WTC11 (cell line): ENCODE measurements at regions not wholly inside any gene's neighbourhood (a gene's known extent, or its start where the extent isn't known, plus 50 kb on each side); places are given as distances from the start of the nearest gene placed in this dataset.
"Not testable (repeated sequence)": the region's sequence is repeated elsewhere in the genome, so short reads cannot be mapped to it uniquely, and the experiment has no call there.

Experiments used
- ATAC-seq: fragments of 200-7000 bp; cut with Tn5 transposase; 2 replicates; pipeline ENCODE4 v1.10.0; 2021; ENCODE audit warnings: mild to moderate bottlenecking, moderate library complexity
- CTCF ChIA-PET: fragments of 300-600 bp; sonication (Branson Sonifier 250); formaldehyde crosslinking; loops from one replicate; lab custom pipeline; 2021; ENCODE audit warnings: antibody characterized with exemption; lab: Charles Lee
- POLR2A ChIA-PET: fragments of 350-600 bp; sonication (Branson Sonifier 250); formaldehyde crosslinking; loops from one replicate; lab custom pipeline; 2021; ENCODE audit warnings: antibody characterized with exemption; lab: Charles Lee
- DNase-seq: peaks from one replicate; pipeline ENCODE4 v3.0.0; 2021; ENCODE audit warnings: low spot score
- H3K27ac Mint-ChIP-seq: 2 replicates; pipeline ENCODE4 v1.8.0; 2021; ENCODE audit warnings: mixed read lengths
- H3K27me3 Mint-ChIP-seq: 2 replicates; pipeline ENCODE4 v1.8.0; 2021; ENCODE audit warnings: low read depth, mild to moderate bottlenecking, moderate library complexity, mixed read lengths
- H3K36me3 Mint-ChIP-seq: 2 replicates; pipeline ENCODE4 v1.8.0; 2021; ENCODE audit warnings: mixed read lengths
- H3K4me1 Mint-ChIP-seq: 2 replicates; pipeline ENCODE4 v1.8.0; 2022; ENCODE audit warnings: mixed read lengths
- H3K4me3 Mint-ChIP-seq: 2 replicates; pipeline ENCODE4 v1.8.0; 2021; ENCODE audit warnings: mild to moderate bottlenecking, moderate library complexity, mixed read lengths
- H3K9me3 Mint-ChIP-seq: 2 replicates; pipeline ENCODE4 v1.8.0; 2021; ENCODE audit warnings: mixed read lengths
- CTCF ChIP-seq: fragments of 200-600 bp; IDR thresholded peaks from 2 replicates; pipeline ENCODE4 v1.8.0; 2022; ENCODE audit warnings: antibody characterized with exemption
- IRF1 ChIP-seq: sonication (generic); formaldehyde crosslinking; IDR thresholded peaks from 2 replicates; pipeline ENCODE4 v1.8.0; 2023; ENCODE audit warnings: missing genetic modification reagents
- IRF2 ChIP-seq: sonication (generic); formaldehyde crosslinking; IDR thresholded peaks from 2 replicates; pipeline ENCODE4 v1.8.0; 2022; ENCODE audit warnings: low read depth, missing genetic modification reagents, borderline replicate concordance
- NR1H2 ChIP-seq: sonication (generic); formaldehyde crosslinking; IDR thresholded peaks from 2 replicates; pipeline ENCODE4 v1.9.0; 2021; ENCODE audit warnings: mild to moderate bottlenecking, moderate library complexity, missing genetic modification reagents
- SMAD3 ChIP-seq: sonication (generic); formaldehyde crosslinking; IDR thresholded peaks from 2 replicates; pipeline ENCODE4 v1.8.0; 2022; ENCODE audit warnings: missing genetic modification reagents, mild to moderate bottlenecking, borderline replicate concordance
- ZNF121 ChIP-seq: sonication (generic); formaldehyde crosslinking; IDR thresholded peaks from 2 replicates; pipeline ENCODE4 v1.8.0; 2023; ENCODE audit warnings: missing genetic modification reagents
- ZNF138 ChIP-seq: sonication (generic); formaldehyde crosslinking; conservative IDR thresholded peaks from 2 replicates; pipeline ENCODE4 v1.8.1; 2022; ENCODE audit warnings: mild to moderate bottlenecking, moderate library complexity, missing genetic modification reagents
- ZNF423 ChIP-seq: fragments of 250-450 bp; sonication (Bioruptor Pico); IDR thresholded peaks from 2 replicates; pipeline ENCODE4 v2.1.2; 2022; ENCODE audit warnings: mild to moderate bottlenecking, moderate library complexity
- TF ChIP-seq, protein P1 (sequence below): sonication (generic); formaldehyde crosslinking; conservative IDR thresholded peaks from 2 replicates; pipeline ENCODE4 v1.8.1; 2022; ENCODE audit warnings: mild to moderate bottlenecking, missing genetic modification reagents
- TF ChIP-seq, protein P2 (sequence below): fragments of 250-450 bp; sonication (Bioruptor Pico); IDR thresholded peaks from 2 replicates; pipeline ENCODE4 v1.8.0; 2021; ENCODE audit warnings: mild to moderate bottlenecking
- TF ChIP-seq, protein P3 (sequence below): sonication (generic); formaldehyde crosslinking; IDR thresholded peaks from 2 replicates; pipeline ENCODE4 v1.8.0; 2023; ENCODE audit warnings: missing genetic modification reagents, mild to moderate bottlenecking, borderline replicate concordance
- TF ChIP-seq, protein P4 (sequence below): sonication (generic); formaldehyde crosslinking; IDR thresholded peaks from 2 replicates; pipeline ENCODE4 v1.8.0; 2022; ENCODE audit warnings: mild to moderate bottlenecking, missing genetic modification reagents

- Mint-ChIP-seq H3K27ac (no peak overlapping the region), H3K9me3 (0 out of 2 replicates have a peak, but pooled peaks cover 6% of the 10 kb centered on the region), H3K4me1 (no peaks in the 10 kb centered on the region), H3K4me3 (no peak overlapping the region), H3K27me3 (peaks cover 35% of the 10 kb centered on the region), H3K36me3 (no peaks in the 10 kb centered on the region)
- ATAC-seq (peak; percentile 100), DNase-seq (peak; percentile 37)
- TF ChIP-seq ZNF121 (CRISPR knock-in tag) (no peak), ZNF423 (CRISPR knock-in tag) (no peak), ZNF138 (CRISPR knock-in tag) (no peak)
- TF ChIP-seq, protein P1, sequence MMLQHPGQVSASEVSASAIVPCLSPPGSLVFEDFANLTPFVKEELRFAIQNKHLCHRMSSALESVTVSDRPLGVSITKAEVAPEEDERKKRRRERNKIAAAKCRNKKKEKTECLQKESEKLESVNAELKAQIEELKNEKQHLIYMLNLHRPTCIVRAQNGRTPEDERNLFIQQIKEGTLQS (CRISPR knock-in tag), result no peak
- CTCF ChIA-PET, result interaction anchor here (0.5 to 1.6 kb wide), 7 partner anchors 9 to 463 kb away, joined by 3 to 28 read pairs (median 4); no protein-coding TSS in a partner anchor
- POLR2A ChIA-PET, result no interaction called here
Measured at GRCh38 chr4:82275431-82276331, 98.1 kb downstream of the HNRNPD start.

GRCh38 chr4:82274700-82275099, 99.1 kb downstream of the HNRNPD start:
- H3K4me3 Mint-ChIP-seq, ATAC-seq, H3K4me1 Mint-ChIP-seq, H3K36me3 Mint-ChIP-seq, H3K27ac Mint-ChIP-seq, H3K9me3 Mint-ChIP-seq, DNase-seq, CTCF ChIA-PET: not testable (repeated sequence)
- POLR2A ChIA-PET, result interaction anchor here (0.6 kb wide), 1 partner anchor 842 kb away, joined by 3 read pairs; no protein-coding TSS in a partner anchor
- peaks cover 35% of the 10 kb centered on the region for H3K27me3 Mint-ChIP-seq

DNA sequence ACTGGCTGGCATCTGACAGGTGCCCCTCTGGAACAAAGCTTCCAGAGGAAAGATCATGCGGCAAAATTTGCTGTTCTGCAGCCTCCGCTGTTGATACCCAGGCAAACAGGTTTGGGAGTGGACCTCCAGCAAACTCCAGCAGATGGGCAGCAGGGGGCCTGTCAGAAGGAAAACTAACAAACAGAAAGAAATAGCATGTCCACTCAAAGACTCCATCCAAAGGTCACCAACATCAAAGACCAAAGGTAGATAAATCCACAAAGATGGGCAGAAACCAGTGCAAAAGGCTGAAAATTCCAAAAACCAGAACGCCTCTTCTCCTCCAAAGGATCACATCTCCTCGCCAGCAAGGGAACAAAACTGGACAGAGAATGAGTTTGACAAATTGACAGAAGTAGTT, 101.3 kb downstream of the HNRNPD start:
- H3K27ac Mint-ChIP-seq, H3K4me3 Mint-ChIP-seq, DNase-seq, H3K36me3 Mint-ChIP-seq, ATAC-seq, H3K9me3 Mint-ChIP-seq, POLR2A ChIA-PET: not testable (repeated sequence)
- Mint-ChIP-seq H3K27me3 (peaks cover 25% of the 10 kb centered on the region), H3K4me1 (peaks cover 11% of the 10 kb centered on the region)
- CTCF ChIA-PET, result interaction anchor here (1.2 to 6.5 kb wide), 2 partner anchors 12 to 88 kb away, joined by 3 to 101 read pairs; no protein-coding TSS in a partner anchor

GRCh38 chr4:82271915-82272480, 101.8 kb downstream of the HNRNPD start:
- H3K27ac Mint-ChIP-seq, H3K4me3 Mint-ChIP-seq, H3K36me3 Mint-ChIP-seq, DNase-seq, H3K9me3 Mint-ChIP-seq, ATAC-seq, POLR2A ChIA-PET: not testable (repeated sequence)
- Mint-ChIP-seq H3K4me1 (peaks cover 14% of the 10 kb centered on the region), H3K27me3 (peaks cover 21% of the 10 kb centered on the region)
- CTCF ChIA-PET, result interaction anchor here (1.2 to 6.5 kb wide), 2 partner anchors 13 to 89 kb away, joined by 3 to 101 read pairs; no protein-coding TSS in a partner anchor

GRCh38 chr4:82268826-82269193, 105.0 kb downstream of the HNRNPD start:
- peaks cover 12% of the 10 kb centered on the region for H3K9me3 Mint-ChIP-seq
- no peaks in the 10 kb centered on the region for H3K36me3 Mint-ChIP-seq
- H3K4me3 Mint-ChIP-seq, result no peak overlapping the region
- peaks cover 6% of the 10 kb centered on the region for H3K27me3 Mint-ChIP-seq
- ATAC-seq (no peak), DNase-seq (no peak)
- peaks cover 14% of the 10 kb centered on the region for H3K4me1 Mint-ChIP-seq
- CTCF ChIA-PET, result interaction anchor here (0.7 to 6.5 kb wide), 33 partner anchors 13 to 917 kb away, joined by 3 to 101 read pairs (median 8); partner anchors contain the start of gene RASGEF1B
- H3K27ac Mint-ChIP-seq, result no peak overlapping the region
- POLR2A ChIA-PET, result interaction anchor here (0.8 kb wide), 1 partner anchor 16 kb away, joined by 3 read pairs; no protein-coding TSS in a partner anchor
- TF ChIP-seq CTCF (no peak; the same call in 1 of the 2 replicates), IRF2 (CRISPR knock-in tag) (no peak), SMAD3 (CRISPR knock-in tag) (no peak), IRF1 (CRISPR knock-in tag) (no peak), NR1H2 (CRISPR knock-in tag) (no peak)
- TF ChIP-seq, protein P2, sequence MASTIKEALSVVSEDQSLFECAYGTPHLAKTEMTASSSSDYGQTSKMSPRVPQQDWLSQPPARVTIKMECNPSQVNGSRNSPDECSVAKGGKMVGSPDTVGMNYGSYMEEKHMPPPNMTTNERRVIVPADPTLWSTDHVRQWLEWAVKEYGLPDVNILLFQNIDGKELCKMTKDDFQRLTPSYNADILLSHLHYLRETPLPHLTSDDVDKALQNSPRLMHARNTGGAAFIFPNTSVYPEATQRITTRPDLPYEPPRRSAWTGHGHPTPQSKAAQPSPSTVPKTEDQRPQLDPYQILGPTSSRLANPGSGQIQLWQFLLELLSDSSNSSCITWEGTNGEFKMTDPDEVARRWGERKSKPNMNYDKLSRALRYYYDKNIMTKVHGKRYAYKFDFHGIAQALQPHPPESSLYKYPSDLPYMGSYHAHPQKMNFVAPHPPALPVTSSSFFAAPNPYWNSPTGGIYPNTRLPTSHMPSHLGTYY (CRISPR knock-in tag), result no peak
- TF ChIP-seq, protein P3, sequence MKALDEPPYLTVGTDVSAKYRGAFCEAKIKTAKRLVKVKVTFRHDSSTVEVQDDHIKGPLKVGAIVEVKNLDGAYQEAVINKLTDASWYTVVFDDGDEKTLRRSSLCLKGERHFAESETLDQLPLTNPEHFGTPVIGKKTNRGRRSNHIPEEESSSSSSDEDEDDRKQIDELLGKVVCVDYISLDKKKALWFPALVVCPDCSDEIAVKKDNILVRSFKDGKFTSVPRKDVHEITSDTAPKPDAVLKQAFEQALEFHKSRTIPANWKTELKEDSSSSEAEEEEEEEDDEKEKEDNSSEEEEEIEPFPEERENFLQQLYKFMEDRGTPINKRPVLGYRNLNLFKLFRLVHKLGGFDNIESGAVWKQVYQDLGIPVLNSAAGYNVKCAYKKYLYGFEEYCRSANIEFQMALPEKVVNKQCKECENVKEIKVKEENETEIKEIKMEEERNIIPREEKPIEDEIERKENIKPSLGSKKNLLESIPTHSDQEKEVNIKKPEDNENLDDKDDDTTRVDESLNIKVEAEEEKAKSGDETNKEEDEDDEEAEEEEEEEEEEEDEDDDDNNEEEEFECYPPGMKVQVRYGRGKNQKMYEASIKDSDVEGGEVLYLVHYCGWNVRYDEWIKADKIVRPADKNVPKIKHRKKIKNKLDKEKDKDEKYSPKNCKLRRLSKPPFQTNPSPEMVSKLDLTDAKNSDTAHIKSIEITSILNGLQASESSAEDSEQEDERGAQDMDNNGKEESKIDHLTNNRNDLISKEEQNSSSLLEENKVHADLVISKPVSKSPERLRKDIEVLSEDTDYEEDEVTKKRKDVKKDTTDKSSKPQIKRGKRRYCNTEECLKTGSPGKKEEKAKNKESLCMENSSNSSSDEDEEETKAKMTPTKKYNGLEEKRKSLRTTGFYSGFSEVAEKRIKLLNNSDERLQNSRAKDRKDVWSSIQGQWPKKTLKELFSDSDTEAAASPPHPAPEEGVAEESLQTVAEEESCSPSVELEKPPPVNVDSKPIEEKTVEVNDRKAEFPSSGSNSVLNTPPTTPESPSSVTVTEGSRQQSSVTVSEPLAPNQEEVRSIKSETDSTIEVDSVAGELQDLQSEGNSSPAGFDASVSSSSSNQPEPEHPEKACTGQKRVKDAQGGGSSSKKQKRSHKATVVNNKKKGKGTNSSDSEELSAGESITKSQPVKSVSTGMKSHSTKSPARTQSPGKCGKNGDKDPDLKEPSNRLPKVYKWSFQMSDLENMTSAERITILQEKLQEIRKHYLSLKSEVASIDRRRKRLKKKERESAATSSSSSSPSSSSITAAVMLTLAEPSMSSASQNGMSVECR (CRISPR knock-in tag), result no peak
- TF ChIP-seq, protein P4, sequence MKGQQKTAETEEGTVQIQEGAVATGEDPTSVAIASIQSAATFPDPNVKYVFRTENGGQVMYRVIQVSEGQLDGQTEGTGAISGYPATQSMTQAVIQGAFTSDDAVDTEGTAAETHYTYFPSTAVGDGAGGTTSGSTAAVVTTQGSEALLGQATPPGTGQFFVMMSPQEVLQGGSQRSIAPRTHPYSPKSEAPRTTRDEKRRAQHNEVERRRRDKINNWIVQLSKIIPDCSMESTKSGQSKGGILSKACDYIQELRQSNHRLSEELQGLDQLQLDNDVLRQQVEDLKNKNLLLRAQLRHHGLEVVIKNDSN (CRISPR knock-in tag), result no peak
